Activated naive CD4-positive, alpha-beta T cell treated with Interleukin-2 at 50 U/mL for 16 hours (primary cell): ENCODE measurements at regions not wholly inside any gene's neighbourhood (a gene's known extent, or its start where the extent isn't known, plus 50 kb on each side); places are given as distances from the start of the nearest gene placed in this dataset.

Experiments
- DNase-seq: peaks from one replicate; pipeline ENCODE4 v3.0.0-alpha.2; 2020

DNA sequence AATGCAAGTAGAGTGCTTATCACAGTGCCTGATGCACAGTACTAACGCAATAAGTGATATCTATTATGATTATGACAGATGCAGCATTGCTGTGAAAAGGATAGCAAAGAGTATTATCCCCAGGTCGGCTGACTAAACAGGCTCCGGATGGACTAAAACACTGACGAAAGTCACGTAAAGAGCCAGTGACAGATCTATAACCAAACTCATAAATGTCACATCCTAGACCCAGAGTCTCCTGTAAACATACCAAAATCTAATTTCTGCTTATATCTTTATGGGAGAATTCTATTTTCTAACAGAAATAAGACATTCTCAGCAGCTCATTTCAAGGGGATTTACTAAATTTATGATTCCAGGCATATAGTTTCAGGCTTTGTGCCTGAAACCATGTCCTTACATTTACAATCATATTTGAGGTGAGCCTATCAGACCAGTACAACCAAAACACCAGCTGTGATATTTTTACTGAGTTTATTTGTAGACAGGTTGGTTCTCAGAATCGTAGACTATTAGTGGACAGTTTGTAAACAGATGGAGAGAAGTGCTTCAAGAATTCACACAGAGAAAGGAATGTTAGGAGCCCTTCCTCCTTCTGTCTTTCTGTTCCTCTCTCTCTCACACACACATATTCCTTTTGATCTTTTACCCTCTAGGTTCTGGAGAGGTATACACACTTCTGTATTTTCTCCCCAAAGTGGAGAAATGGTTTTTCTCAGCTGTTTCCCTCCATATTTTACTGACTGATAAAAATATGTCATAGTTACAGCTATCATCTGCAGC, 52.4 kb upstream of the WDR26 start:
- no peak for DNase-seq

DNA sequence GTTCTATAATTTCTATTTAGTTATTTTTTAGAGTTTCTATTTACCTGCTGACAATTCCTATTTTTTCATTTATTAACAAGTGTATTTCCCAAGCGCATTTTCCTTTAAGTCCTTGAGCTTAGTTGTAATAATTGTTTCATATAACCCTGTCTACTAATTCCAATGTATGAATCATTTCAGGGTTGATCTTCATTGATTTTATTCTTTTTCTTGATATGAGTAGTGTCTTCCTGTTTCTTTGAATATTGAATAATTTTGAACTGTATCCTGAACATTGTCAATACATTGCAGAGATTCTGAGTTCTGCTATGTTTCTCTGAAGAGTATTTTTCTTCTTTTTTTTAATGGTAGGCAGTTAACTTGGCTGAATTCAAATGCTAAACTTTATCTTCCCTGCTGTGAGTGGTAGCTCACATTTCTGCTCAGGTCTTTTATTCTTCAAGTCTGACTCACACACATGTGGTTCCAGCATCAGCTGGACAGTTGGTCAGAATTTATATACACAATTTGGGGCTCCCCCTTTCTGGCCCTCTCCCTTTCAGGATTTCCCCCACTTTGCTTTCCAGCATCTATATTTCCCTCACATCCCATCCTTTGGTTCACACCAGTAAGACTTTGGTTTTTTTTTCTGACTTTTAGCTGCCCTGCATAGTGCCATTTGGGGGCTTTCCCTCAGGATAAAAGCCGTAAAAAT, 54.4 kb upstream of the WDR26 start:
- no peak for DNase-seq

DNA sequence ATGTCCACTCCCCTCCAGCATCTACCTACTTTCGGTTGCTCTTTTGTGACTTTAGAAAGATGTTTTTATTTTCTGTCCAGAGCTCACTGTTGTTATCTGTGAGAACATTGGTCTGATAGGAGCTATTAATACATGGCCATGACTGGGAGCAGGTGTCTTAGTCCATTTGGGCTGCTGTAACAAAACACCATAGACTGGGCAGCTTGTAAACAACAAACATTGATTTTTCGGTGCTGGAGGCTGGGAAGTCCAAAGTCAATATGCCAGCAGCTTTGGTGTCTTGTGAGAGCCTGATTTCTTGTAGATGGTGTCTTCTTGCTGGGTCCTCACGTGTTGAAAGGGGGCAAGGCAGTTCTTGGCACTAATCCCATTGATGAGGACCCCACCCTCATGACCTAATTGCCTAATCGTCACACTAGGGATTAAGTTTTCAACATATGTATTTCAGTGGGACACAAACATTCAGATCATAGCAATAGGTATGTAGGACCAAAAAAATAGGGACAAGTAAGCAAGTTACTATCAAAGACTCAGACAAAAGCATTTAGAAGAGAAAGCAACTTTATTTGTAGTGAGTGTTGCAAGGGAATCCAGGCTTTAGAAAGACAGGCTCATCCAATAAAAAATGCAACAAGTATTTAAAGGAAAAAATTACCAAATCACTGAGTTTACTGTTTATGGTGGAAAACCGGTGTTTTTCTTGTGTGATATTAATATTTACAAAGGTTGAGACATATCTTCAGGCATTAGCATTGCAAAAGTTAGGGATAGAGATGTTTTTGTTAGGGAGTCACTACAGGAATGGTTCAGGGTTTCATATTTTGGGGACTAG, 55.2 kb upstream of the WDR26 start:
- no peak for DNase-seq

DNA sequence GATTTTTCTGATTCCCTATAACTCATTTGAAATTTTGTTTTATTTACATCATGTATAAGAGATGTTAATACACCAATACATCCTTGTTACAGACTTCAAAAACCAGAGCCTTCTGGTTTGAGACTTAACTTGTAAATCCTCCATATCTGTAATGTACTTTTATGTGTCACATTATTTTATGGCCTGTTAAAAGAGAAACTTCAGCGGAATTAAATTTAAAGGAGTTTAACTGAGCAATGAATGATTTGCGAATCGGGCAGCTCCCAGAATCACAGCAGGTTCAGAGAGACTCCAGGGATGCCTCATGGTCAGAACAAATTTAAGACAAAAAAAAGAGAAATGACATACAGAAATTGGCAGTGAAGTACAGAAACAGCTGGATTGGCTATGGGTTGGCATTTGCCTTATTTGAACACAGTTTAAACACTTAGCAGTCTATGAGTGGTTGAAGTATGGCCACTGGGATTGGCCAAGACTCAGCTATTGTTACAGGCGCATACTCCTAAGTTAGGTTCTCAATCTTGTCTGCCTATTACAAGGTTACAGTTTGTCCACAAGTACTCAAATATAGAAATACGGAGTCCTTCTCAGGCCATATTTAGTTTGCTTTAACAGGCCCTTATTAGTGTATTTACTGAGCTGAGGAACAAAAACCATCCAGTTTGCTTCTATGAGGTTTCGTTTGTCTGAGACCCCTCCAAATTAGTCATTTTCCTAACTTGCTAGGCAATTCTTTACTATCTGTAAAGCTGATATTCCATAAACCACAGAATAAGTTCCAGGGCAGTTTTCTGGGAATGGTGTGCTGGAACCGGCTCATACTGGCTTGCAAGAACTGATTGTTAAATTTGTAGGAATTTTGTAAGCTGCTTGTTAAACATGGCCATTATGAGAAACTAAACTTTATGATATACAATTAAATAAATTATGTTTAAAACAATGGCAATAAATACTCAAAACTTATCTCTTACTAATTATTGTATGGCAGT, 56.2 kb upstream of the WDR26 start:
- DNase-seq: no peak

DNA sequence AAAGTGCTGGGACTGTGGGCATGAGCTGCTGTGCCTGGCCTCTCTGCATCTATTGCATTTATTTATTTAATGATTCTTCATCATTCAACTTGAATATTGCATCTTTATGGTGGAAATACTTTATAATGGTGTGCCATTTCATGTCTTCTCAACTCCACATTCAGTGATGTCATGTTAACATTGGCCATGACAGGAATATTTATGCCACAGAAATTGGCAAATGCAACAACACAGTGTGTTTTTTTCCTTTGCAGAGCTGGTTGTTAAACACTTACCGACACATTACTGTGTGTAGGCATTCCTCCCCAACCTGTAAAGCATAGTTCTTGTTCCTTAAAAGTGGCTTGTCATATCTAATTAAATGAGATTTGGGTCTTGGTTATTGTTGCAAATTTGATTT, 57.4 kb upstream of the WDR26 start:
- DNase-seq: no peak

DNA sequence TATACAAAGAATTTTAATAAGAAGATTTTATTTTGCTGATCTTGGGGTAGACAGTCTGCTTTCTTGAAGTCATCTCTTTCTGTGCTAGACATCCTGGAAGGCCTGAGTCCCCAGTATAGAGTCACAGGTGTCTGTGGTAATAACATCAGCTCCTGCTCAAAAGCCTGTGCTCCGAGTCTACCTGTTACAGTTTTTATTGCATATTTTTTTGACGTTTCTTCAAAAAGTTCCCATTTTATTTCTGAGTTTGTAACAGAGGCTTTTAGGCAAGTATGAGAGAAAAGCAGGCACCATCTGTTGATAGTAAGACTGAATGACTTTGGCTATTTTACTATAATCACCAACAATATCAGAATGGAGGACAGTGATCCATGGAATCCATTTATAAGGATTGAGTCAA, 58.0 kb upstream of the WDR26 start:
- no peak for DNase-seq

DNA sequence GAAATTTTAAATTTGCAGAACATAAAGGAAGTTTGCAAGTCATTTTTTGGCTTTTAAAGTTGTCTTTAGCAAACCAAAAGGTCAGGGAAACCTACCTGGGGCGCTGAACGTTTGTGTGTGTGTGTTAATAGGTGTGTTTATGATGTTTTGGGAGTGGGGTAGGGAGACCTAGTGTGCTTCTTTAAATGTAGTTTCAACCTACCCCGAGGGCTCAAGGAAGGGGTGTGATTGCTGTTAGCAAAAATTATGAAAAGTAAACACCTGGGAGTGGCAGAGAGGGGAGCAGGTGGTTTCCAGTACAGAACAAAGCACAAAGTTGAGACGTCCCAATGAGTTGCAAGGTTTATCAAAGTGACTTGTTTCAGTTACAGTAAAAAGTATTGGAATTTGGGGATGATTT, 58.7 kb upstream of the WDR26 start:
- no peak for DNase-seq

DNA sequence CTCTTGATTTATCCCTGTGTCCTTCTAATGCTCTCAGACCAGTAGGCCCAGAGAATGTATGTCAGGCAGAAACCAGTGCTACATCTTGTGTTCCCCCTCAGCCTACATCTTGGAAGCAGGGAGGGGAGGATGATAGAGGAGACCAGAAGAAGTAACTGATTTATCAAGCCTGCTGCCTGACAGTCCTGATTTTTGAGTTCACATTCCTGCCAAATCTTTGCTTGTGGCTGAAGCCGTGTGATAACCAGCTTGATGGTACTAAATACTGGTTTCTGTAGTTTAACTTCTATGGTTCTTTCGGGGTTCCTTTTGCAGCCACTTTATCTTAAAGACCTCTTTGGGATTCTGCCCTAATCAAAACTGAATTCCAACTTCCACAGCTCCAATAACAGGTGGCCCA, 59.7 kb upstream of the WDR26 start:
- no peak for DNase-seq

DNA sequence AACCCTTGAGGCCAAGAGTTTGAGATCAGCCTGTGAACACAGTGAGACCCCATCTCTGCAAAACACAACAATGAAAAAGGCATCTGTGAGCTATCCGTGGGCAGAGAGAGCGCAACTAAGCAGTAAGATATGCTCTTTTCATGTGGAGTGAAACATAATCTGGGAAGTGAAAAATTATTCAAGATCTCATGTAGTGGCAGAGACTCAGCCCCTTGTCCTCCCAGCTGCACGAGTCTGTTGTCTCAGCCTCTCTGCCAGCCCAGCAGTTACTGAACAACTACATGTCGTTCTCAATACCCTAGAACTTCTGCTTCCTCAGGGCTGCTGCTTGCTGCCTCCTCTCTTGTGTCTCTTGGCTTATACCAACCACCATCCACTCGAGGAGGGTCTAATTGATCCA, 61.3 kb upstream of the WDR26 start:
- no peak for DNase-seq

DNA sequence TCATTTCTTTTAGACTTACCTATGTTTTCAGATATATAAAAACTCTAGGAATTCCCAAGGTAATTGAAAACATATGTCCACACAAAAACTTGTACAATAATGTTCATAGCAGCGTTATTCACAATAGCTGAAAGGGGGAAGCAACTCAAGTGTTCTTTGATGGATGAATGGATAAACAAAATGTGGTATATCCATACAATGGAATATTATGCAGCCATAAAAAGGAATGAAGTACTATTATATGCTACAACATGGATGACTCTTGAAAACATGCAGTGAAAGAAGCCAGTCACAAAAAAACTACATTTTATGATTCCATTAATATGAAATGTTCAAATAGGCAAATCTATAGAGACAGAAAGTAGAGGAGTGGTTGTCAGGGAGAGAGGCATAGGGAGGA, 62.2 kb upstream of the WDR26 start:
- DNase-seq: no peak

DNA sequence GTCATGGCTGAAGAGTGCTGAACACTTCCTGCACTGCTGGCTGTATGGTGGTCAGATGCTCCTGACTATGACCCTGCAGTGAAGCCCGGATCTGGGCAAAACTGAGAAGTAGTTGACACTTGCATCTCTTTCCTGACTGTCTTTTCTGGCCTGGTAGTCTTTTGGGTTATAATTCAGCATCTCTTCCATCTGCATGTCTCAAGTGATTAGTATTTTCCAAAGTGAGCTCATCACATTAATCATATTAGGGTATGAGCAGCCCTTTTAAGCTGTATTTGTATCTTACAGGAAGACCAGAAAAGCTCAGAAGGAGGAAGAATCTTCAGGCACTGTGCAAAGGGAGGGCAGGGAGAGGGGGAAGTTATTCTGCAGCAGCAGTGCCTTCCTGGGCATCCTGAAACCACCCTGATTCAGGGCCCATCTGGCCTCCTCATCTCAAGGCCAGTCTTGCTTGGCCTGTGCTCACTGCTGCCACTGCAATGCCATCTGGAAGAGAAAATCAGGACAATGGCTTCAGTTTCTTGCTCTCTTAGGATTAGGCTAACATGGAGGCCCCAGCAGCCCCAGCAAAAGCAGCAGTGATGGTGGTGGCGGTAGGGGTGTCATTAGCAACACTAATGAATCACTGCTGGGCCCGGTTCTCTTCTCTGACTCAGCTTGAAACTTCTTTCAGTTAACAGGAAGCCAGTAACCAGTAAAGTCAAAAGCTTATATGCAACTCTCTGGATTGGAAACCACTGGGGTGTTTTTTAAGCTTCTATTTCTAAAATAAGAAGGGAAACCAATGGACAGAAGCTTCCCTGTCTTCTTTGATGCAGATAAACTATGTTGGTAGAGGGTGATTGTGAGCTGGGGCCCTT, 63.3 kb upstream of the WDR26 start:
- peak; percentile 75 for DNase-seq

DNA sequence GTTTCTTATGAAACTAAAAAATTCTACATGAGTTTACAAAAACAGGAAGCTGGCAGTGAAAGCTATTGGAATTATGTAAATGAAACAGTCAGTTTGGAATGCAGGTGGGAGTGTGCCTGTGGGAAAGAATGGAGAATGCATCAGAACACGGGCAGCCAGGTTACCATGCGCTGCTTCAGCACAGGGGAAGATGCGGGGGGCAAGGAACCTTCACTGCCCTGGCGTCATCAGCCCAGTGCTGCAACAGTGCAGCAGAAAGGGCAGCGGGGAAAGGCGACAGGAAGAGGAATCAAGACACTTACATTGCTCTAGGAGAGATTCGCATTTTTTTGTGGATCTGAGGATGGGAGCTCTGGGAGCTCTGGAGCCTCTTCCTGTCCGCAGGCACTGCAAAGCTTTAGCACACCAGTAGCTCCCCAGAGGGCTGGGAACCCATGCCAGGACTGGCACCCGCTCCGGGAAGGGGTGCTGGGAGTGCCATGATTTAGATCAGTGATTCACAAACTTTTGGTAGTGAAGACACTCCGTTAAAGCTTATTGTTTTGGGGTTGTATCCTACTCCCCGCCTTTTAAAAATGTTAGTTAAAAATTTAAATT, 64.1 kb upstream of the WDR26 start:
- peak; percentile 17 for DNase-seq

DNA sequence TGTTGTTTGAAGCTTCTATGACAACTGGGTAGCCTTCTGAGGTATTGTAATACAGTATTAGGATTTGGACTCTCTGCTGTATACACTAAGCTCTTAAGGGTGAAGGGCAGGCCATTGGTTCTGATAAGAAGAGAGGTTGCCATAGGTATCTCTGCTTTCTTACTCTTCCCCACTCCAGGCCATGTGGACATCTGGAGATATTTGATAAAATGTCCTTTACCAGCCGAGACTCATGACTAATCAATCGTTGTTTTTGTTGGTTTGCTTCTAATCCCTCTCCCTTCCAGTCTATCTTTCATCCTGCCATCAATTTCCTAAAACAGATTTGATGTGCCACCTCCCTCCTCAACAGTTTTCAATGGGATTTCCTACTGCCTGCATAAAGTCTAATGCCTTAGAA, 64.6 kb upstream of the WDR26 start:
- DNase-seq: no peak

DNA sequence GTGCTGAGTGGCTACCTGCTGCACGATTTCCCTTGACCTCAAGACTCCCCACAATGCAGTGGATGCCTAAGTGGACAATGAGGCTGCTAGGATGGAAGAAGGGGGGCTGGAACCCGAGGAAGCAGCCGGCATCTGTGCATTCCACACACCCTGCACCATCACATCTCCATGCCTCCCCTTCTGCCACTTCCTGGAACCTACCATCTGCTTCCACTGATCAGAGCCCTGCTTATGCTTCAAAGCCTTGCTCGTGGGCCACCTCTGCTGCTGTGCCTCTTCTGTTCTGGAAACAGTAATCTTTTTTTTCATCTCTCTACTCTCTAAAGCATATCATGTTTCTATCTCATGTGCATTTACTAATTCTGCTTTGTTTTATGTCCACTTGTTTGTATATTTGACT, 66.2 kb upstream of the WDR26 start:
- no peak for DNase-seq

DNA sequence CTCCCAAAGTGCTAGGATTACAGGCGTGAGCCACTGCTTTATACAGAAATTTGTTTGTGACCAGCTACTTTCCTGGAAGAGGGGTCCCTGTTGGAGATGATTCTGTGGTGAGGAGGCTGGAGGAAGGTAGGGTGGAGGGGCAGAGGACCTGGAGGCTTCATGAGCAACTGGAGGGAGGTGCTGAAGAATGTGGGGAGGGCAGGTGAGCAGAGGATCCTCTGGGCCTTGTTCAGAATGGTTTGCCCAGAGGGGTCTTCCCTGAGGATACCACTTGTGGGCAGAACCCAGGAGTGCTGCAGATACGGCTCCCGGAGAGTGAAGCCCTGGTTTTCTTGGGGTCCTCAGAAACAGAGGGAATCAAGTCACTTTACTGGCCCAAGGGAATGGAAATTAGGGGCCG, 67.2 kb upstream of the WDR26 start:
- no peak for DNase-seq

DNA sequence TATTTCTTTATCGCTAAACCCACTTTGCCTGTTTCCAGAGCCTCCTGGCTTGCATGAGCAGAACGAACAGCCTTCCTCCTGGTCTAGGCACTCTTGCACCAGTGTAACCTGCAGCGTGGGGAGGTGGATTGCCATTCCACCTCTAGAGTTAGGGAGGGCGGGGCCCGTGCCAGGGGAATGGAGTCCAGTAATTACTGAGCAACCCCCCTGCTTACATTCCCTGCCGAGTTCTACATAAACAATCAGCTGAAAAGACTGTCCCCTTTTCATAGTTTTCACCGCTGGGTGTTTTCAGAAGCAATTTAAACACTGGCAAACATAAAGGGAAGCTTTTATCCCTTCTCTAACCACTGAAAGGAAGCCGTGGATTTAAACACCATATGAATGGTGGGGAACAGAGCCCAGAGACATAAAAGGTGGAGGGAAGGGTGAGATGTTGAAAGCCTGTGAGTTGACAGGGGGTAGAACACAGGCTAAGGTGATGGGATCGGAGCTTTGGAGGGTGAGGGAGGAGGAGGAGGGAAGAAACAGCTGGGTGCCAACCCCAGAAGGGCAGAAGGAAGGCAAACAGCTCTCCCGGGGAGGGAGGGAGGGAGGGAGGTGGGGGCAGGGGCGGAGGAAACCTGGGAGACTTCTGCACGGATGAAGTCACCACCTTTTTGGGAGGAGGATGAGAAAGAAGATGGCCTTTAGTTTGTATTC, 68.0 kb upstream of the WDR26 start:
- DNase-seq: no peak

DNA sequence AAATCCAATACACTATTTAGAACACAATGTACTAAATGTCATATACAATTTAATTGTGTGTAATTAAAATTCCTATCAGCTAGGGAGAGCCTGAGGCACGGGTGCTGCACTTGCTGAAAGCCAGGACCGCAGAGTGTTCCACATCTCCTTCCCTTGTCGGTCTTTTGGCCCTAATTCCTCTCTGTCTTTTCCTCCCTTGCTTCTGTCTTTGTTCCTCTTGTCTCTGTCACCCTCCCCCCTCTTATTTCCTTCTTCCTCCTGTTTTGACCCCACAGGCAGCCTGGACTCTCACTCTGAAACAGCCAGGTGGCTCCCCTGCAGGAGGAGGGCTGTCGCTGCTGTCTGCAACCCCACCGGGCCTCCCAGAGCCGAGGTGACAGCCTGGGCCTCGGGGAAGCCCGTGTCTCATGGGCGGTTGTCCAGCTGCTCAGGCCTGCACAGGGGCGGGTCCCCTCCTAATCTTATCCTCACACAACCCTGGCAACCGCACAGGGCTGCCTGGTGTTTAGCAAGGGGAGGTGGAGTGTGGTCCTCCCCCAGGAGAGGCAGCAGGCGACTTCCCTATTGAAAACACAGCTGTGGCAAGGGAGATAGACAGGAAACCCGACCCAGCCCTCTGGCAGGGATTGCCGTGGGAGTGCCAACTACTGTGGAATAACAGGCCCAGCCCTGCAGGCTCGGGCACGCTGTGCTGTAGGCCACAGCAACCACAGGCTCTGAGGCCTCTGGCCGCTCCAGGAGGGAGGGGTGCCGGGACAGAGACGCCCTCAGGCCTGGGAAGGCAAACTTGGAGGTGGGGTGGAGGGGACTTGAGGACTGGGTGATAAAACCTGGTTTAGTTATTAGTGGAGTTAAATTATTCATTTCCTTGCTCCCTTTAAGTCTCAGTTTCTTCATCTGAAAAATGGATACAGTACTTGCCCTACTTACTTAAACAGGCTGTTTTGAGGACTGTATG, 68.8 kb upstream of the WDR26 start:
- no peak for DNase-seq

DNA sequence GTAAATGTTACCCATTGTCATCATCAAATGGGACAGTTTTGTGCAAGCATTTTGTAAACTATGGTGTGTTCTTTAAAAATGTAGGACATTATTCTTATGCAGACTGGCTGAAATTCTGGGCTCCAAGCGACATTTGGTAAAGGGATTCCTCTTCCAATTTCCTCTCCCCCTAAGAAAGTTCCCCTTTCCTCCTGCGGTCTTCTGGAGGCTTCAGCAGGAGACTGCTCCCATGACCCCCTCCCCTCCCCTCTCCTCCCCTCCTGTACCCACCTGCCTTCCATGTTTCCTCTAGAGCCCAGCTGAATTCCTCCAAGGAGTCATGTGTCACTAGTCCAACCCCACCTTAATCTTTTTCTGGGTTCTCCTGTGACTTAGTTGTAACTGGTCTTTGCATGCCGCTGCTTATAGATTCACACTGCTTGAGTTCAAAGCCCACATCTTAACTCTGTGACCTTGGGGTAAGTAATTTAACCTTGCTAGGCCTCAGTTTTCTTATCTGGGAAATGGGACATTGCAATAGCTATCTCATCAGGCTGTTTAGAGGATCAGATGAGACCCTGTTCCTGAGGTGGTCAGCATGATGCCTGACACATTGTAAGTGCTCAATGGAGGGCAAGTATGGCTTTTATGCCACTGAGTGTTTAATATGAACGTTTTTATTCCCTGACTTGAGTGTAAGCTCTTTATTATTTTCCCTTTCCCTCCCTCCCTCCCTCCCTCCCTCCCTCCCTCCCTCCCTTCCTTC, 69.9 kb upstream of the WDR26 start:
- no peak for DNase-seq
